ENCODE measurements at regions not wholly inside any gene's neighbourhood (a gene's known extent, or its start where the extent isn't known, plus 50 kb on each side); places are given as distances from the start of the nearest gene placed in this dataset.

- TF ChIP-seq CTCF (IDR thresholded peaks at IDR 0.05), result no peak
- no peaks in the 10 kb centered on the region for H3K4me1 ChIP-seq
- ATAC-seq, result no peak
- intact Hi-C loops (cut with DNase I), result no loop called here
- H3K27me3 ChIP-seq, result no peaks in the 10 kb centered on the region
- H3K9me3 ChIP-seq, result no peaks in the 10 kb centered on the region
- no peak for DNase-seq
- H3K27ac ChIP-seq, result no peak overlapping the region
- H3K4me3 ChIP-seq, result no peak overlapping the region
- no peaks in the 10 kb centered on the region for H3K36me3 ChIP-seq
Observed at GRCh38 chr4:34289489-34289888, 1954.8 kb downstream of the ARAP2 start.

GRCh38 chr4:34289962-34290361, 1954.4 kb downstream of the ARAP2 start:
- intact Hi-C loops (cut with DNase I), result no loop called here
- Histone ChIP-seq H3K4me1 (no peaks in the 10 kb centered on the region), H3K9me3 (no peaks in the 10 kb centered on the region), H3K4me3 (no peak overlapping the region), H3K27ac (no peak overlapping the region), H3K27me3 (no peaks in the 10 kb centered on the region), H3K36me3 (no peaks in the 10 kb centered on the region)
- ATAC-seq (no peak), DNase-seq (no peak)
- TF ChIP-seq CTCF (IDR thresholded peaks at IDR 0.05), result no peak

GRCh38 chr4:34293459-34293858, 1950.9 kb downstream of the ARAP2 start:
- no peak overlapping the region for H3K27ac ChIP-seq
- no peaks in the 10 kb centered on the region for H3K36me3 ChIP-seq
- intact Hi-C loops (cut with DNase I), result no loop called here
- ATAC-seq (no peak), DNase-seq (no peak)
- H3K9me3 ChIP-seq, result no peaks in the 10 kb centered on the region
- H3K4me1 ChIP-seq, result no peaks in the 10 kb centered on the region
- H3K4me3 ChIP-seq, result no peak overlapping the region
- no peak for TF ChIP-seq CTCF (IDR thresholded peaks at IDR 0.05)
- H3K27me3 ChIP-seq, result no peaks in the 10 kb centered on the region

GRCh38 chr4:34309383-34309906, 1934.9 kb downstream of the ARAP2 start:
- H3K27ac ChIP-seq, result no peak overlapping the region
- no peaks in the 10 kb centered on the region for H3K27me3 ChIP-seq
- no peaks in the 10 kb centered on the region for H3K4me1 ChIP-seq
- H3K4me3 ChIP-seq, result no peak overlapping the region
- H3K36me3 ChIP-seq, result no peaks in the 10 kb centered on the region
- no peaks in the 10 kb centered on the region for H3K9me3 ChIP-seq
- no peak for TF ChIP-seq CTCF (IDR thresholded peaks at IDR 0.05)
- no peak for ATAC-seq
- intact Hi-C loops (cut with DNase I), result no loop called here
- no peak for DNase-seq

GRCh38 chr4:34318773-34319172, 1925.5 kb downstream of the ARAP2 start:
- Histone ChIP-seq H3K27ac (no peak overlapping the region), H3K36me3 (no peaks in the 10 kb centered on the region), H3K9me3 (no peaks in the 10 kb centered on the region), H3K27me3 (no peaks in the 10 kb centered on the region), H3K4me3 (no peak overlapping the region), H3K4me1 (no peaks in the 10 kb centered on the region)
- ATAC-seq (no peak), DNase-seq (no peak)
- intact Hi-C loops (cut with DNase I), result no loop called here
- no peak for TF ChIP-seq CTCF (IDR thresholded peaks at IDR 0.05)
